Dendritic cell treated with granulocyte-macrophage colony-stimulating factor and Interleukin-4, amounts not matched to agents 40 ng/mL and 50 ng/mL, for 4 days (primary cell): ENCODE measurements at regions not wholly inside any gene's neighbourhood (a gene's known extent, or its start where the extent isn't known, plus 50 kb on each side); places are given as distances from the start of the nearest gene placed in this dataset.

Experiments used
- H3K27ac Mint-ChIP-seq: one replicate; pipeline ENCODE4 v1.8.0; 2022; ENCODE audit warnings: mild to moderate bottlenecking, mixed read lengths
- H3K27me3 Mint-ChIP-seq: one replicate; pipeline ENCODE4 v1.8.0; 2022; ENCODE audit warnings: mild to moderate bottlenecking, mixed read lengths
- H3K36me3 Mint-ChIP-seq: one replicate; pipeline ENCODE4 v1.8.0; 2022; ENCODE audit warnings: low read depth, mixed read lengths
- H3K4me1 Mint-ChIP-seq: one replicate; pipeline ENCODE4 v1.8.0; 2022; ENCODE audit warnings: low read depth, mixed read lengths
- H3K4me3 Mint-ChIP-seq: one replicate; pipeline ENCODE4 v1.8.0; 2022; ENCODE audit warnings: mild to moderate bottlenecking, moderate library complexity, mixed read lengths
- H3K9me3 Mint-ChIP-seq: one replicate; pipeline ENCODE4 v1.8.0; 2022; ENCODE audit warnings: mixed read lengths
- intact Hi-C: fragments of 100-400 bp; cut with micrococcal nuclease; formaldehyde crosslinking; loops from one replicate; pipeline ENCODE4 v1.15.0; 2022

- Mint-ChIP-seq H3K4me3 (no peak overlapping the region), H3K36me3 (peaks cover 55% of the 10 kb centered on the region), H3K27me3 (no peaks in the 10 kb centered on the region), H3K4me1 (peaks cover 44% of the 10 kb centered on the region), H3K9me3 (no peaks in the 10 kb centered on the region), H3K27ac (no peak overlapping the region)
- intact Hi-C loops, result loop anchor here (5.0 kb wide), 1 partner anchor 34 kb away; no protein-coding TSS in a partner anchor
Observed at GRCh38 chr7:130936202-130936931, 202.4 kb upstream of the KLF14 start.

GRCh38 chr7:130937016-130937415, 203.0 kb upstream of the KLF14 start:
- Mint-ChIP-seq H3K27ac (no peak overlapping the region), H3K4me1 (peaks cover 47% of the 10 kb centered on the region), H3K9me3 (no peaks in the 10 kb centered on the region), H3K27me3 (no peaks in the 10 kb centered on the region), H3K4me3 (no peak overlapping the region), H3K36me3 (peaks cover 61% of the 10 kb centered on the region)
- intact Hi-C loops, result loop anchor here (5.0 kb wide), 1 partner anchor 35 kb away; no protein-coding TSS in a partner anchor

- Mint-ChIP-seq H3K4me1 (peaks cover 55% of the 10 kb centered on the region), H3K9me3 (no peaks in the 10 kb centered on the region), H3K36me3 (peaks cover 70% of the 10 kb centered on the region), H3K27me3 (no peaks in the 10 kb centered on the region), H3K4me3 (no peak overlapping the region), H3K27ac (no peak overlapping the region)
- intact Hi-C loops, result loop anchor here (5.0 kb wide), 1 partner anchor 36 kb away; no protein-coding TSS in a partner anchor
Observed at GRCh38 chr7:130937830-130938229, 203.8 kb upstream of the KLF14 start.

GRCh38 chr7:130938661-130939060, 204.7 kb upstream of the KLF14 start:
- Mint-ChIP-seq H3K36me3 (peaks cover 72% of the 10 kb centered on the region), H3K4me3 (no peak overlapping the region), H3K27ac (no peak overlapping the region), H3K9me3 (no peaks in the 10 kb centered on the region), H3K27me3 (no peaks in the 10 kb centered on the region), H3K4me1 (peaks cover 61% of the 10 kb centered on the region)
- intact Hi-C loops, result loop anchor here (5.0 kb wide), 1 partner anchor 36 kb away; no protein-coding TSS in a partner anchor

- Mint-ChIP-seq H3K4me3 (no peak overlapping the region), H3K4me1 (peaks cover 63% of the 10 kb centered on the region), H3K27ac (no peak overlapping the region), H3K36me3 (peaks cover 67% of the 10 kb centered on the region), H3K9me3 (no peaks in the 10 kb centered on the region), H3K27me3 (no peaks in the 10 kb centered on the region)
- intact Hi-C loops, result loop anchor here (5.0 kb wide), 1 partner anchor 37 kb away; no protein-coding TSS in a partner anchor
Observed at GRCh38 chr7:130939321-130940095, 205.5 kb upstream of the KLF14 start.

GRCh38 chr7:130940326-130940725, 206.3 kb upstream of the KLF14 start:
- no peak overlapping the region for H3K27ac Mint-ChIP-seq
- H3K9me3 Mint-ChIP-seq, result no peaks in the 10 kb centered on the region
- H3K4me1 Mint-ChIP-seq, result peaks cover 58% of the 10 kb centered on the region
- peaks cover 66% of the 10 kb centered on the region for H3K36me3 Mint-ChIP-seq
- intact Hi-C loops, result no loop called here
- H3K27me3 Mint-ChIP-seq, result no peaks in the 10 kb centered on the region
- no peak overlapping the region for H3K4me3 Mint-ChIP-seq

- Mint-ChIP-seq H3K36me3 (peaks cover 66% of the 10 kb centered on the region), H3K4me3 (peak overlapping the region; percentile 49), H3K4me1 (peaks cover 59% of the 10 kb centered on the region), H3K9me3 (no peaks in the 10 kb centered on the region), H3K27me3 (no peaks in the 10 kb centered on the region), H3K27ac (no peak overlapping the region)
- intact Hi-C loops, result no loop called here
Observed at GRCh38 chr7:130940907-130941306, 206.9 kb upstream of the KLF14 start.

- intact Hi-C loops, result no loop called here
- Mint-ChIP-seq H3K4me1 (peaks cover 61% of the 10 kb centered on the region), H3K27ac (no peak overlapping the region), H3K9me3 (no peaks in the 10 kb centered on the region), H3K36me3 (peaks cover 66% of the 10 kb centered on the region), H3K4me3 (peak overlapping the region; percentile 49), H3K27me3 (no peaks in the 10 kb centered on the region)
Observed at GRCh38 chr7:130941322-130942210, 207.6 kb upstream of the KLF14 start.

GRCh38 chr7:130942211-130942964, 208.4 kb upstream of the KLF14 start:
- Mint-ChIP-seq H3K36me3 (peaks cover 60% of the 10 kb centered on the region), H3K27me3 (no peaks in the 10 kb centered on the region), H3K27ac (no peak overlapping the region), H3K4me1 (peaks cover 55% of the 10 kb centered on the region), H3K4me3 (no peak overlapping the region), H3K9me3 (no peaks in the 10 kb centered on the region)
- intact Hi-C loops, result no loop called here

- peaks cover 66% of the 10 kb centered on the region for H3K36me3 Mint-ChIP-seq
- H3K4me3 Mint-ChIP-seq, result peak overlapping the region; percentile 60
- peak overlapping the region; percentile 72 for H3K27ac Mint-ChIP-seq
- no peaks in the 10 kb centered on the region for H3K27me3 Mint-ChIP-seq
- no peaks in the 10 kb centered on the region for H3K9me3 Mint-ChIP-seq
- H3K4me1 Mint-ChIP-seq, result peaks cover 63% of the 10 kb centered on the region
- intact Hi-C loops, result loop anchor here (1.0 kb wide), 1 partner anchor 17 kb away; no protein-coding TSS in a partner anchor
Observed at GRCh38 chr7:130943336-130943901, 209.4 kb upstream of the KLF14 start.

- H3K36me3 Mint-ChIP-seq, result peaks cover 66% of the 10 kb centered on the region
- H3K4me3 Mint-ChIP-seq, result no peak overlapping the region
- peak overlapping the region; percentile 72 for H3K27ac Mint-ChIP-seq
Observed at GRCh38 chr7:130943981-130944380, 210.0 kb upstream of the KLF14 start.

GRCh38 chr7:130944997-130945396, 211.0 kb upstream of the KLF14 start:
- H3K4me3 Mint-ChIP-seq, result no peak overlapping the region
- H3K27ac Mint-ChIP-seq, result no peak overlapping the region
- intact Hi-C loops, result no loop called here
- H3K27me3 Mint-ChIP-seq, result no peaks in the 10 kb centered on the region
- no peaks in the 10 kb centered on the region for H3K9me3 Mint-ChIP-seq
- peaks cover 59% of the 10 kb centered on the region for H3K36me3 Mint-ChIP-seq
- peaks cover 57% of the 10 kb centered on the region for H3K4me1 Mint-ChIP-seq

More at GRCh38 chr7:130943981-130944380, 210.0 kb upstream of the KLF14 start:
- intact Hi-C loops, result loop anchor here (1.0 kb wide), 1 partner anchor 16 kb away; no protein-coding TSS in a partner anchor
- Mint-ChIP-seq H3K9me3 (no peaks in the 10 kb centered on the region), H3K27me3 (no peaks in the 10 kb centered on the region), H3K4me1 (peaks cover 63% of the 10 kb centered on the region)
